Astrocyte (in vitro differentiated cells and primary cell): ENCODE measurements at regions not wholly inside any gene's neighbourhood (a gene's known extent, or its start where the extent isn't known, plus 50 kb on each side); places are given as distances from the start of the nearest gene placed in this dataset.
A peak's percentile ranks its signal among the peaks of the same experiment; 100 is the strongest.

Experiments
- DNase-seq: peaks from one replicate; pipeline ENCODE4 v3.0.0-alpha.2; 2010; ENCODE audit warnings: low read depth
- FAIRE-seq: peaks from 2 replicates; lab custom pipeline; 2011; peaks lifted over from hg19 to GRCh38; lab: Jason Lieb, UNC
- H2AFZ ChIP-seq: 2 replicates; pipeline ENCODE4 v1.6.0; 2012; ENCODE audit warnings: low read depth, low read length, inconsistent platforms
- H3K27ac ChIP-seq: 2 replicates; pipeline ENCODE4 v1.5.1; 2011; ENCODE audit warnings: low read depth, low read length, inconsistent platforms
- H3K27me3 ChIP-seq: 2 replicates; pipeline ENCODE4 v1.6.0; 2011; ENCODE audit warnings: low read length, inconsistent platforms; ENCODE audit not compliant: insufficient read depth
- H3K36me3 ChIP-seq: 2 replicates; pipeline ENCODE4 v1.5.1; 2011; ENCODE audit warnings: low read length, inconsistent platforms; ENCODE audit not compliant: insufficient read depth
- H3K4me1 ChIP-seq: 2 replicates; pipeline ENCODE4 v1.5.1; 2011; ENCODE audit warnings: low read length, inconsistent platforms; ENCODE audit not compliant: insufficient read depth
- H3K4me2 ChIP-seq: 2 replicates; pipeline ENCODE4 v1.6.0; 2012; ENCODE audit warnings: low read length, inconsistent platforms
- H3K4me3 ChIP-seq: 2 replicates; pipeline ENCODE4 v1.5.1; 2011; ENCODE audit warnings: low read depth, mild to moderate bottlenecking, low read length, inconsistent platforms; ENCODE audit not compliant: insufficient read depth
- H3K79me2 ChIP-seq: 2 replicates; pipeline ENCODE4 v1.6.0; 2012; ENCODE audit warnings: mild to moderate bottlenecking, low read length, inconsistent platforms; ENCODE audit not compliant: insufficient read depth
- H3K9ac ChIP-seq: 2 replicates; pipeline ENCODE4 v1.6.0; 2012; ENCODE audit warnings: mild to moderate bottlenecking, low read length, inconsistent platforms
- H3K9me3 ChIP-seq: 2 replicates; pipeline ENCODE4 v1.5.1; 2012; ENCODE audit warnings: low read depth, mild to moderate bottlenecking, low read length, inconsistent platforms; ENCODE audit not compliant: insufficient read depth
- H4K20me1 ChIP-seq: 2 replicates; pipeline ENCODE4 v1.6.0; 2012; ENCODE audit warnings: low read length, inconsistent platforms; ENCODE audit not compliant: insufficient read depth
- H3K27ac Mint-ChIP-seq: one replicate; pipeline ENCODE4 v1.8.0; 2021; ENCODE audit warnings: mild to moderate bottlenecking, mixed read lengths; ENCODE audit not compliant: unreplicated experiment
- H3K27me3 Mint-ChIP-seq: one replicate; pipeline ENCODE4 v1.8.0; 2021; ENCODE audit warnings: low read depth, mixed read lengths; ENCODE audit not compliant: unreplicated experiment
- H3K36me3 Mint-ChIP-seq: one replicate; pipeline ENCODE4 v1.8.0; 2021; ENCODE audit warnings: low read depth, mixed read lengths; ENCODE audit not compliant: unreplicated experiment
- H3K4me1 Mint-ChIP-seq: one replicate; pipeline ENCODE4 v1.8.0; 2021; ENCODE audit warnings: low read depth, mixed read lengths; ENCODE audit not compliant: unreplicated experiment
- H3K4me3 Mint-ChIP-seq: one replicate; pipeline ENCODE4 v1.8.0; 2021; ENCODE audit warnings: mild to moderate bottlenecking, moderate library complexity, mixed read lengths; ENCODE audit not compliant: unreplicated experiment
- H3K9me3 Mint-ChIP-seq: one replicate; pipeline ENCODE4 v1.8.0; 2021; ENCODE audit warnings: mild to moderate bottlenecking, mixed read lengths; ENCODE audit not compliant: unreplicated experiment
- CTCF ChIP-seq: IDR thresholded peaks from 2 replicates; pipeline ENCODE4 v1.5.1; 2011; ENCODE audit warnings: low read depth, mild to moderate bottlenecking, inconsistent platforms, low read length, moderate library complexity; ENCODE audit not compliant: insufficient read depth
- EZH2 ChIP-seq: IDR thresholded peaks from 2 replicates; pipeline ENCODE4 v1.6.1; 2012; ENCODE audit warnings: mild to moderate bottlenecking, low read length, inconsistent platforms; ENCODE audit not compliant: insufficient read depth

- Mint-ChIP-seq H3K27ac (no peak overlapping the region), H3K4me3 (no peak overlapping the region), H3K27me3 (no peaks in the 10 kb centered on the region), H3K9me3 (no peaks in the 10 kb centered on the region), H3K36me3 (no peaks in the 10 kb centered on the region), H3K4me1 (no peaks in the 10 kb centered on the region)
- H4K20me1 ChIP-seq, result no peaks in the 10 kb centered on the region
- H3K79me2 ChIP-seq, result no peaks in the 10 kb centered on the region
- H3K27me3 ChIP-seq, result no peaks in the 10 kb centered on the region
- no peaks in the 10 kb centered on the region for H3K9me3 ChIP-seq
- no peak overlapping the region for H3K9ac ChIP-seq
- DNase-seq (no peak), FAIRE-seq (no peak)
- H3K27ac ChIP-seq, result no peak overlapping the region
- no peaks in the 10 kb centered on the region for H3K36me3 ChIP-seq
- no peak overlapping the region for H3K4me3 ChIP-seq
- H3K4me2 ChIP-seq, result no peak overlapping the region
- H3K4me1 ChIP-seq, result no peaks in the 10 kb centered on the region
- TF ChIP-seq EZH2, result no peak
- TF ChIP-seq CTCF, result no peak
- no peak overlapping the region for H2AFZ ChIP-seq
These were observed 356.3 kb downstream of the ZEB2 start for GRCh38 chr2:144163592-144163991.

DNA sequence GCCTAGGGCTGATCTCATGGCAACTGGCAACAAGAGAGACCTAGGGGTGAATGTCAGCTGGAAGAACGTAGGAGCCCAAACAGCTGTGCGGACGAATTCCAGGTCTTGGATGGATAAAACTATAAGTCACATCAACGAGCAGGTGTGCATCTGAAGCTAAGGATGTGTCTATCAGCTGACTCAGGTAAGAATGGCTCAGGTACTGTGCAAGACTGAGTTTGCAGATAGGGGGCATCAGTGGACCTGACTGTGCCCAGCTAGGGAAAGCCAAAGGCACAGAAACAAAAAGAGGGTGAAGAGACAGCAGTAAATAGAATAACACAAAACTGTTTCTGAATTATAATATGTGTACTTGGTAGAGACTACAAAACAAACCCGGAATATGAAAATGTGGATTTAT, 357.3 kb downstream of the ZEB2 start:
- H3K4me3 Mint-ChIP-seq, result no peak overlapping the region
- H3K36me3 Mint-ChIP-seq, result no peaks in the 10 kb centered on the region
- no peak overlapping the region for H2AFZ ChIP-seq
- H3K4me2 ChIP-seq, result no peak overlapping the region
- no peak overlapping the region for H3K27ac ChIP-seq
- no peaks in the 10 kb centered on the region for H3K36me3 ChIP-seq
- no peaks in the 10 kb centered on the region for H3K9me3 Mint-ChIP-seq
- DNase-seq, result no peak
- no peak overlapping the region for H3K4me3 ChIP-seq
- H3K9me3 ChIP-seq, result no peaks in the 10 kb centered on the region
- H3K27ac Mint-ChIP-seq, result no peak overlapping the region
- H3K79me2 ChIP-seq, result no peaks in the 10 kb centered on the region
- no peaks in the 10 kb centered on the region for H3K27me3 ChIP-seq
- no peaks in the 10 kb centered on the region for H3K27me3 Mint-ChIP-seq
- H3K4me1 Mint-ChIP-seq, result no peaks in the 10 kb centered on the region
- H3K4me1 ChIP-seq, result no peaks in the 10 kb centered on the region
- FAIRE-seq, result no peak
- TF ChIP-seq EZH2, result no peak
- TF ChIP-seq CTCF, result no peak
- no peak overlapping the region for H3K9ac ChIP-seq
- H4K20me1 ChIP-seq, result no peaks in the 10 kb centered on the region

GRCh38 chr2:144161061-144161460, 358.9 kb downstream of the ZEB2 start:
- Mint-ChIP-seq H3K9me3 (no peaks in the 10 kb centered on the region), H3K27ac (no peak overlapping the region), H3K27me3 (no peaks in the 10 kb centered on the region)

More at GRCh38 chr2:144161061-144161460, 358.9 kb downstream of the ZEB2 start:
- Histone ChIP-seq H3K79me2 (no peaks in the 10 kb centered on the region), H3K9me3 (no peaks in the 10 kb centered on the region), H3K4me1 (no peaks in the 10 kb centered on the region), H2AFZ (no peak overlapping the region), H3K4me3 (no peak overlapping the region), H3K9ac (no peak overlapping the region), H3K27ac (no peak overlapping the region), H4K20me1 (no peaks in the 10 kb centered on the region), H3K4me2 (no peak overlapping the region), H3K27me3 (no peaks in the 10 kb centered on the region), H3K36me3 (no peaks in the 10 kb centered on the region)
- DNase-seq (no peak), FAIRE-seq (peak; percentile 49)
- no peak for TF ChIP-seq EZH2
- no peak for TF ChIP-seq CTCF
- H3K4me3 Mint-ChIP-seq, result no peak overlapping the region
- H3K4me1 Mint-ChIP-seq, result peaks cover 9% of the 10 kb centered on the region
- H3K36me3 Mint-ChIP-seq, result no peaks in the 10 kb centered on the region
